GM12875 (cell line): ENCODE measurements at regions not wholly inside any gene's neighbourhood (a gene's known extent, or its start where the extent isn't known, plus 50 kb on each side); places are given as distances from the start of the nearest gene placed in this dataset.

ENCODE experiments used
- H3K4me3 ChIP-seq: one replicate; pipeline ENCODE4 v1.5.1; 2011; ENCODE audit warnings: low read depth, low read length, control low read depth
- CTCF ChIP-seq: IDR thresholded peaks from 2 replicates; pipeline ENCODE4 v1.5.1; 2011; ENCODE audit warnings: low read depth, mild to moderate bottlenecking, control low read depth, inconsistent platforms, low read length, moderate library complexity, borderline replicate concordance; ENCODE audit not compliant: insufficient read depth

GRCh38 chr16:35745821-35746248, 2286.4 kb downstream of the TP53TG3F start:
- H3K4me3 ChIP-seq: no peak overlapping the region
- TF ChIP-seq CTCF: no peak

DNA sequence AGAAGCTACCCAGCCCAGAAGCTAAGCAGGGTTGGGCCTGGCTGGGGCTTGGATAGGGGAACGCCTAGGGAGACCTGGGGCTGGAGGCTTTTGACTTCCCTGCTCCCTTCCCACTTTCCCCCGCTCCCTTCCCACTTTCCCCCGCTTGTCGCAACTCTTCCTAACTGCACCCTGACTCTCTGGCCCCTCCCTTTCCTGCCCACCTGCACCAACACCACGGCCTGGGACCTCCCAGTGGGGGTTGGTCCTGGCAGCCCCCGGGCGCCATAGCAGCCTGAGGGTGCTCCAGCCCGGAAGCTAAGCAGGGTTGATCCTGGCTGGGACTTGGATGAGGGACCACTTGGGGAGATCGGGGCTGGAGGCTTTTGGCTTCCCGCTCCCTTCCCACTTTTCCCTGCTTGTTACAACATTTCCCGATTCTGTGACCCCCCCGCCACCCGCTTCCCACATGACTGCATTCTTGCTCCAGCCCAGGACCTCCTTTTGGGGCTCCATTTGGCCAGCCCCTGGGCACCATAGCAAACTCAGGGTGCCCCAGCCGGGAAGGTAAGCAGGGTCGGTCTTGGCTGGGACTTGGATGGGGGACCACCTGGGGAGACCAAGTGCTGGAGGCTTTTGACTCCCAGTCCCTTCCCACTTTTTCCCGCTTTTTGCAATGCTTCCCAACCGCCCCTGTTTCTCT, 2287.0 kb downstream of the TP53TG3F start:
- TF ChIP-seq CTCF: no peak
- H3K4me3 ChIP-seq: no peak overlapping the region

DNA sequence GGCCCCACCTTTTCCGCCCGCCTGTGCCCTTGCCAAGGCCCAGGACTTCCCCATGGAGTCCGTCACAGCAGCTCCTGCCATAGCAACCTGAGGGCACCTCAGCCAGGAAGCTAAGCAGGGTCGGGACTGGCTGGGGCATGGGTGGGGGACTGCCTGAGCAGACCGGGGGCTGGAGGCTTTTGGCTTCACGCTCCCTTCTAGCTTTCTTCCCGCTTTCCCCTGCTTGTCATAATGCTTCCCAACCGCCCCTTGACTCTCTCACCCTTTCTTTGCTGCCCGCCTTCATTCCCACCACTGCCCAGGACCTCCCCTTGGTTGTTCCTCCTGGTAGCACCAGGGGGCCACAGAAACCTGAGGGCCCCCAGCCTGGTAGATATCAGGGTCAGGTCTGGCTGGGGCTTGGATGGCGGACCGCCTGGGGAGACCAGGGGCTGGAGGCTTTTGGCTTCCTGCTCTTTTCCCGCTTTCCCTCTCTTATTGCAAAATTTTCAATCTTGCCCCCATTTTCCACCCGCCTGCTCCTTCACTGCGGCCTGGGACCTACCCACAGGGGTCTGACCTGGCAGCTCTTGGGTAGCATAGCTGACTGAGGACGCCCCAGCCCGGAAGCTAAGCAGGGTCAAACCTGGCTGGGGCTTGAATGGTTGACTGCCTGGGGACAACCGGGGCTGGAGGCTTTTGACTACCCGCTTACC, 2287.7 kb downstream of the TP53TG3F start:
- no peak overlapping the region for H3K4me3 ChIP-seq
- no peak for TF ChIP-seq CTCF

DNA sequence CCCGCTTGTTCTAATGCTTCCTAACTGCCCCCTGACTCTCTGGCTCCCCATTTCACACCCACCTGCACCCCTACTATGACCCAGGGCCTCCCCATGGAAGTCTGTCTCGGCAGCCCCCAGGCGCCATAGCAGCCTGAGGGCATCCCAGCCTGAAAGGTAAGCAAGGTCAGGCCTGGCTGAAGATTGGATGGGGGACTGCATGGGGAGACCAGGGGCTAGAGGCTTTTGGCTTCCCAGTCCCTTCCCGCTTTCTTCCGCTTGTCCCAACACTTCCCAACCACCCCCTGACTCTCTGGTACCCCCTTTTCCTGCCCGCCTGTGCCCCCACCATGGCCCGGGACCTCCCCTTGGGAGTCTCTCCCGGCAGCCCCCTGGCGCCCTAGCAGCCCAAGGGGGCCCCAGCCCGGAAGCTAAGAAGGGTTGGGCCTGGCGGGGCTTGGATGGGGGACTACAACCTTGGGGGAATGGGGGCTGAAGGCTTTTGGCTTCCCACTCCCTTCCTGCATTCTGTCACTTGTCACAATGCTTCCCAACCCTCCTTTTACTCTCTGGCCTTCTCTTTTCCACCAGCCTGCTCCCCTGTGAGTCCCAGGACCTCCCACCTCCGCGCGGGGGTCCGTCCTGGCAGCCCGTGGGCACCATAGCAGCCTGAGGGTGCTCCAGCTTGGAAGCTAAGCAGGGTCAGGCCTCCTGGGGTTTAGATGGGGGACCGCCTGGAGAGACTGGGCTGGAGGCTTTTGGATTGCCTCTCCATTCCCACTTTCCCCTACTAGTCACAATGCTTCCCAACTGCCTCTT, 2288.4 kb downstream of the TP53TG3F start:
- no peak for TF ChIP-seq CTCF
- no peak overlapping the region for H3K4me3 ChIP-seq

DNA sequence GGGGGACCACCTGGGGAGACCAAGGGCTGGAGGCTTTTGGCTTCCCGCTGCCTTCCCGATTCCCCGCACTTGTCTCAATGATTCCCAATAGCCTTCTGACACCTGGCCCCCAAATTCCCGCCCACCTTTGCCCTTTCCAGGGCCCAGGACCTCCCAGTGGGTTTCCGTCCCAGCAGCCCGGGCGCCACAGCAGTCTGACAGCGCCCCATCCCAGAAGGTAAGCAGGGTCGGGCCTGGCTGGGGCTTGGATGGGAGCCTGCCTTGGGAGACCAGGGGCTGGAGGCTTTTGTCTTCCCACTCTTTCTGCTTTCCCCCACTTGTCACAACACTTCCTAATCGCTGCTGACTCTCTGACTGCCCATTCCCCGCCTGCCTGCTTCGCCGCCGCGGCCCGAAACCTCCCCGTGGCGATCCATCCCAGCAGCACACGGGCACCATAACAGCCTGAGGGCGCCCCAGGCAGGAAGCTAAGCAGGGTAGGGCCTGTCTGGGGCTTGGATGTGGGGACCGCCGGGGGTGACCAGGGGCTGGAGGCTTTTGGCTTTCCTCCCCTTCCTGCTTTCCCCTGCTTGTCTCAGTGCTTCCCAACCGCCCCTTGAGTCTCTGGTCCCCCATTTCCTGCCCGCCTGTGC, 2289.3 kb downstream of the TP53TG3F start:
- H3K4me3 ChIP-seq: no peak overlapping the region
- no peak for TF ChIP-seq CTCF

DNA sequence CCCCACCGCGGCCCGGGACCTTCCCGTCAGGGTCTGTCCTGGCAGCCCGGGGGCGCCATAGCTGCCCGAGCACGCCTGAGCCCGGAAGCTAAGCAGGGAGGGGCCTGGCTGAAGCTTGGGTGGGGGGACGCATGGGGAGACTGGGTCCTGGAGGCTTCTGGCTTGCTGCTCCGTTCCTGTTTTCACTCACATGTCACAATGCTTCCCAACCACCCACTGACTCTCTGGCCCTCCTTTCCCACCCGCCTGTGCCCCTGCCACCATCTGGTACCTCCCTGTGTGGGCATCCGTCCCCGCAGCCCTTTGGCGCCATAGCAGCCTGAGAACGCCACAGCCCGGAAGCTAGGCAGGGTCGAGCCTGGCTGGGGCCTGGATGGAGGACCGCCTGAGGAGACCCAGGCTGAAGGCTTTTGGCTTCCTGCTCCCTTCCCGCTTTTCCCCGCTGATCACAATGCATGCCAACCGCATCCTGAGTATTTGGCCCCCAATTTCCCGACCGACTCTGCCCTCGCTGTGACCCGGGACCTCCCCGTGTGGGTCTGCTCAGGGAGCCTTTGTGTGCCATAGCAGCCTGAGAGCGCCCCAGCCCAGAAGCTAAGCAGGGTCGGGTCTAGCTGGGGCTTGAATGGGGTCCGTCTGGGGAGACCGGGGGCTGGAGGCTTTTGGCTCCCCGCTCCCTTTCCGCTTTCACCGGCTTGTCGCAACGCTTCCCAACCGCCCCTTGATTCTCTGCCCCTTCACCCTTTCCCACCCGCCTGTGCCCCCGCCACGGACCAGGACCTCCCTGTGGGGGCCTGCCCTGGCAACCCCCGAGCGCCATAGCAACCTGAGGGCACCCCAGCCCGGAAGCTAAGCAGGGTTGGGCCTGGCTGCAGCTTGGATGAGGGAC, 2290.1 kb downstream of the TP53TG3F start:
- no peak overlapping the region for H3K4me3 ChIP-seq
- no peak for TF ChIP-seq CTCF
